ENCODE measurements at regions not wholly inside any gene's neighbourhood (a gene's known extent, or its start where the extent isn't known, plus 50 kb on each side); places are given as distances from the start of the nearest gene placed in this dataset.

DNA sequence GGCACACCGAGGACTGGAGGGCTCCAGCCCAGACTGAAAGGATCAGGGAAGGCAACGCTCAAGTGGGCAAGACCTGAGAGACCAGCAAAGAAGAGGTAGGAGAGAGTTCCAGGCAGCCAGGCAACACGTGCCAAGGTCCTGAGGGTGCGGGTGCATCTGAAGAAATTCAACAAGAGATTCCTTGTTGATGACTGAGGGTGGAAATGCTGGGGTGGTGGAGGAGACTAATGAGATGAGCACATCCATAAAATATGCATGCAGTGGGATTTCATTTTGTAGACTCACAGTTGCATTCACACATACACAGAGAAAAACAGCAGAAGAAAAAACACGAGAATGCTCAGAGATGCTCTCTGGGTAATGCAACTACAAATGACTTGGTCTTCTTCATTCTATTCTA is 154.8 kb upstream of the FOXF1 start:
- H3K79me2 ChIP-seq (ENCODE audit: control insufficient read depth, insufficient read depth, low read length) = no peaks in the 10 kb centered on the region
- H3K27me3 ChIP-seq (ENCODE audit: control insufficient read depth in 2 of 2, insufficient read depth in 2 of 2, low read length in 2 of 2) = peaks cover 20 to 27% of the 10 kb centered on the region in 2 experiments
- H3K9me1 ChIP-seq (replicated peaks; ENCODE audit: control insufficient read depth, extremely low read depth, insufficient read depth, low read length) = no peaks in the 10 kb centered on the region
- CTCF ChIA-PET = interaction anchor here (0.9 kb wide), 1 partner anchor 162 kb away, joined by 3 read pairs; no protein-coding TSS in a partner anchor
- TF ChIP-seq MYC (IDR thresholded peaks at IDR 0.05; ENCODE audit: low read depth, low read length) (no peak), EZH2 (IDR thresholded peaks at IDR 0.05; ENCODE audit: borderline replicate concordance, low read depth, low read length, severe bottlenecking) (no peak), FOS (IDR thresholded peaks at IDR 0.05; ENCODE audit: borderline replicate concordance, insufficient read depth, low read length) (no peak), GATA2 (IDR thresholded peaks at IDR 0.05; ENCODE audit: insufficient read depth, insufficient read length, low read depth, low read length) (no peak)
- no peaks in the 10 kb centered on the region for H3K36me3 ChIP-seq (ENCODE audit: control insufficient read depth in 2 of 2, extremely low read depth in 1 of 2, insufficient read depth in 2 of 2, low read length in 2 of 2)
- H3K4me3 ChIP-seq (replicated peaks in 1 of 3; ENCODE audit: insufficient read depth in 1 of 3, low read depth in 1 of 3, low read length in 3 of 3) = no peak overlapping the region
- FAIRE-seq (no peak), DNase-seq (ENCODE audit: low read depth, low spot score) (no peak)
- dilution Hi-C loops (cut with MboI; ENCODE audit: extremely low pct_ligation_motif_present, low sequenced_read_pairs) = no loop called here
- H2AFZ ChIP-seq (ENCODE audit: low read depth, low read length) = no peak overlapping the region
- intact Hi-C loops (cut with micrococcal nuclease) = no loop called here
- H3K9me3 ChIP-seq (replicated peaks; ENCODE audit: control insufficient read depth, insufficient read depth, low read length) = no peaks in the 10 kb centered on the region
- POLR2A ChIA-PET = no interaction called here
- H4K20me1 ChIP-seq (replicated peaks; ENCODE audit: control insufficient read depth, extremely low read depth, insufficient read depth, low read length) = no peaks in the 10 kb centered on the region
- H3K27ac ChIP-seq (ENCODE audit: insufficient read depth, low read depth, low read length) = no peak overlapping the region
- H3K4me2 ChIP-seq (ENCODE audit: insufficient read depth, low read length) = no peak overlapping the region
- peaks cover 5% of the 10 kb centered on the region for H3K4me1 ChIP-seq (ENCODE audit: control insufficient read depth, extremely low read depth, insufficient read depth, low read length)
- no TSS peak for BruUV-seq (replicated peaks)
- H3K9ac ChIP-seq (replicated peaks; ENCODE audit: extremely low read depth, insufficient read depth, low read length) = no peak overlapping the region

DNA sequence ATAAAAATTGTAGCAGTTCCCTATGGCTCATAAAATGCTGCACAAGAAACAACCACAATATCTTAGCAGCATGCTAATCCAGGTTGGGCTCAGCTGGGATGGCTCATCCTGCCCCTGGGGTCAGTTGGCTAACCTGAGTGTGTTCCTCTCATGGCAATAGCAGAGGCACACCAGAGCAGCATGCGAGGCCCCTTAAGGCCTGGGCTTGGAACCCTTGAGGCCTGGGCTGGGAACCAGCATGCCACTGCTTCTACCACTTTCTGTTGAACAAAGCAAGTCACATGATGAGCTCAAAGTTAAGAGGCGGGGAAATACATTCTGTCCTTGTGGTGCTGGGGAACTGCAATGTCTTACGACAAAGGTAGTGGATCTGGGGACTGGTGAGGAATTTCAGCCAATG is 154.4 kb upstream of the FOXF1 start:
- Histone ChIP-seq H3K79me2 (ENCODE audit: control insufficient read depth, insufficient read depth, low read length) (no peaks in the 10 kb centered on the region), H3K27ac (ENCODE audit: insufficient read depth, low read depth, low read length) (no peak overlapping the region), H2AFZ (ENCODE audit: low read depth, low read length) (no peak overlapping the region), H3K9me1 (replicated peaks; ENCODE audit: control insufficient read depth, extremely low read depth, insufficient read depth, low read length) (no peaks in the 10 kb centered on the region), H3K36me3 (ENCODE audit: control insufficient read depth in 2 of 2, extremely low read depth in 1 of 2, insufficient read depth in 2 of 2, low read length in 2 of 2) (no peaks in the 10 kb centered on the region), H3K9me3 (replicated peaks; ENCODE audit: control insufficient read depth, insufficient read depth, low read length) (no peaks in the 10 kb centered on the region), H3K9ac (replicated peaks; ENCODE audit: extremely low read depth, insufficient read depth, low read length) (no peak overlapping the region), H3K4me2 (ENCODE audit: insufficient read depth, low read length) (no peak overlapping the region), H3K4me3 (replicated peaks in 1 of 3; ENCODE audit: insufficient read depth in 1 of 3, low read depth in 1 of 3, low read length in 3 of 3) (no peak overlapping the region), H3K27me3 (ENCODE audit: control insufficient read depth in 2 of 2, insufficient read depth in 2 of 2, low read length in 2 of 2) (peaks cover 20 to 27% of the 10 kb centered on the region in 2 experiments), H3K4me1 (ENCODE audit: control insufficient read depth, extremely low read depth, insufficient read depth, low read length) (peaks cover 5% of the 10 kb centered on the region), H4K20me1 (replicated peaks; ENCODE audit: control insufficient read depth, extremely low read depth, insufficient read depth, low read length) (no peaks in the 10 kb centered on the region)
- dilution Hi-C loops (cut with MboI; ENCODE audit: extremely low pct_ligation_motif_present, low sequenced_read_pairs) = no loop called here
- TF ChIP-seq POLR2AphosphoS5 (IDR thresholded peaks at IDR 0.05; ENCODE audit: insufficient read depth, low read depth, low read length) (no peak), JUN (IDR thresholded peaks at IDR 0.05; ENCODE audit: borderline replicate concordance, insufficient read depth, insufficient read length, low read depth) (no peak), GATA2 (IDR thresholded peaks at IDR 0.05; ENCODE audit: insufficient read depth, insufficient read length, low read depth, low read length) (no peak), MYC (IDR thresholded peaks at IDR 0.05; ENCODE audit: low read depth, low read length) (no peak), POLR2A (IDR thresholded peaks at IDR 0.05; ENCODE audit: low read depth, low read length) (no peak), MAX (IDR thresholded peaks at IDR 0.05; ENCODE audit: insufficient read depth, insufficient read length) (no peak), EZH2 (IDR thresholded peaks at IDR 0.05; ENCODE audit: borderline replicate concordance, low read depth, low read length, severe bottlenecking) (no peak), FOS (IDR thresholded peaks at IDR 0.05; ENCODE audit: borderline replicate concordance, insufficient read depth, low read length) (no peak)
- TF ChIP-seq, protein P1, sequence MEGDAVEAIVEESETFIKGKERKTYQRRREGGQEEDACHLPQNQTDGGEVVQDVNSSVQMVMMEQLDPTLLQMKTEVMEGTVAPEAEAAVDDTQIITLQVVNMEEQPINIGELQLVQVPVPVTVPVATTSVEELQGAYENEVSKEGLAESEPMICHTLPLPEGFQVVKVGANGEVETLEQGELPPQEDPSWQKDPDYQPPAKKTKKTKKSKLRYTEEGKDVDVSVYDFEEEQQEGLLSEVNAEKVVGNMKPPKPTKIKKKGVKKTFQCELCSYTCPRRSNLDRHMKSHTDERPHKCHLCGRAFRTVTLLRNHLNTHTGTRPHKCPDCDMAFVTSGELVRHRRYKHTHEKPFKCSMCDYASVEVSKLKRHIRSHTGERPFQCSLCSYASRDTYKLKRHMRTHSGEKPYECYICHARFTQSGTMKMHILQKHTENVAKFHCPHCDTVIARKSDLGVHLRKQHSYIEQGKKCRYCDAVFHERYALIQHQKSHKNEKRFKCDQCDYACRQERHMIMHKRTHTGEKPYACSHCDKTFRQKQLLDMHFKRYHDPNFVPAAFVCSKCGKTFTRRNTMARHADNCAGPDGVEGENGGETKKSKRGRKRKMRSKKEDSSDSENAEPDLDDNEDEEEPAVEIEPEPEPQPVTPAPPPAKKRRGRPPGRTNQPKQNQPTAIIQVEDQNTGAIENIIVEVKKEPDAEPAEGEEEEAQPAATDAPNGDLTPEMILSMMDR (IDR thresholded peaks at IDR 0.05; ENCODE audit: extremely low read depth in 1 of 2, insufficient read depth in 1 of 2, low read depth in 1 of 2, low read length in 2 of 2) = no peak
- no peak for DNase-seq (ENCODE audit: low read depth, low spot score)
- CTCF ChIA-PET = interaction anchor here (0.9 kb wide), 1 partner anchor 162 kb away, joined by 3 read pairs; no protein-coding TSS in a partner anchor
- intact Hi-C loops (cut with micrococcal nuclease) = no loop called here
- POLR2A ChIA-PET = no interaction called here
- FAIRE-seq = no peak
- no TSS peak for BruUV-seq (replicated peaks)

Measured in endothelial cell of umbilical vein (primary cell).